ENCODE measurements at regions not wholly inside any gene's neighbourhood (a gene's known extent, or its start where the extent isn't known, plus 50 kb on each side); places are given as distances from the start of the nearest gene placed in this dataset.

DNA sequence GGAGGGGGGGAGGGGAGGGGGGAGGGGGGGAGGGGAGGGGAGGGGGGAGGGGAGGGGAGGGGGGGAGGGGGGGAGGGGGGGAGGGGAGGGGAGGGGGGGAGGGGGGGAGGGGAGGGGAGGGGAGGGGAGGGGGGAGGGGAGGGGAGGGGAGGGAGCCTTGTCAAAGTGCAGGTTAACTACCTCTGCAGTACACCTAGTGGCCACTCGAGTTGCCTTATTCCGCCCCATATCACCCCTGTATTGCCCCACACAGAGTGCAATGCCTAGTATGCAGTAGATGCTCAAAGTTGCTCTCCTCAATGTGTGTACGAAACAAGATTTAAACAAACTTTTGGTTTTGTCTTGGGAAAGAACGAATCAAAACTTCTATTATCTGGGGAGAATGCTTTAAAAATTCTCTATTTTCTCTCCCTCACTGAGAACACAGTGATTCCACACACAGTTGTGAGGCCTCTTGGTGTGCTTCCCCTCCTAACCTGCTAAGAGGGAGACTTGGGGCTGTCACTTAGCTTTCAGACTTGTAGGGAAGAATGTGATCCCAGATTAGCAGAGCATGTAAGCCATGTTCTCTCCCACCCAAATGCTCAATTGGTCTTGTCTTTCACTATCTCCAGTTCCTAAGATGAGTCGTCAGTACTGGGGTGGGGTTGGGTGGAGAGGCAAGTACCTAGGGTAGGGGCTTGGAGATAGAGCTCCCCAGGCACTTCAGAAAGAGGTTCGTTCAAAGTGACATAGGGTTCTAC, 79.7 kb upstream of the MAP10 start:
- TF ChIP-seq CTCF (IDR thresholded peaks at IDR 0.05) = no peak
- H3K36me3 ChIP-seq = no peaks in the 10 kb centered on the region
- H3K27me3 ChIP-seq (replicated peaks; ENCODE audit: insufficient read depth) = no peaks in the 10 kb centered on the region
- no peak for DNase-seq (ENCODE audit: low spot score)
- no peak overlapping the region for H3K27ac ChIP-seq
- ATAC-seq (ENCODE audit: insufficient number of reproducible peaks, low FRiP score, low read depth) = no peak
- no peaks in the 10 kb centered on the region for H3K9me3 ChIP-seq
- H3K4me1 ChIP-seq (ENCODE audit: control insufficient read depth in 1 of 2, low read depth in 2 of 2) = no peaks in the 10 kb centered on the region
- H3K4me3 ChIP-seq = no peak overlapping the region

DNA sequence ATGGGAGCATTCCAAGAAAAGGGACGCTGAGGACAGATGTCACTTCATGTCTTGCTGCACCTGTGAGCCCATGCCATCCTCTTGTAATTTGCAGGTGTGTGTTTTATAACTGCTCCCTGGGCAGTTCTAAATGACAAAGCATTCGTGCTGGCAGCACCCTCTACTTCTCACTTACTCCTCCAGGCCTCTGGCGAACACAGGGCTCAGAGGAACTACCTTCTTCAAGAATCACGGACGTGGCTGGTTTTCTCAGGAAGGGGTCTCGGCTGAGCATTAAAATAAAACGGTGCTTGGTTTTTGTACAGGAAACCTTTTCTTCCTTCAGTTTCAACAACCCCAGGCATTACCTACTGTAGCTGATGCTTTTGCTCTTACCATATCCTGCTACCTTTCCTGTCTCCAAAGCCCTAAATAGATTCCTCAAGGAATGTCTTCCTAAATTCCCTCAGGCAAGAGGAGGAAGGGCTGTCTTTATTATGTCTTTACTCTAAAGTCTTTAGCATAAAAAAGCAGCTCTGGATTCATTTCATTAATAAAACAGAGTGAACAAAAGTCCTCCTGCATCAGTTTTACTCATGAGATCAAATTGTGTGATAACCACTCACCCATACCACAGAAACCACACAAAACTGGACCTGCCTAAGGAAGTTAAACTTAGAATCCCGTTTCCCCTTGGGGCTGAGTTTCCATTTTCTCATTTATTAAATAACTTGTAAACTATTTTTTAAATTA, 79.0 kb upstream of the MAP10 start:
- ATAC-seq (ENCODE audit: insufficient number of reproducible peaks, low FRiP score, low read depth) = no peak
- no peaks in the 10 kb centered on the region for H3K27me3 ChIP-seq (replicated peaks; ENCODE audit: insufficient read depth)

DNA sequence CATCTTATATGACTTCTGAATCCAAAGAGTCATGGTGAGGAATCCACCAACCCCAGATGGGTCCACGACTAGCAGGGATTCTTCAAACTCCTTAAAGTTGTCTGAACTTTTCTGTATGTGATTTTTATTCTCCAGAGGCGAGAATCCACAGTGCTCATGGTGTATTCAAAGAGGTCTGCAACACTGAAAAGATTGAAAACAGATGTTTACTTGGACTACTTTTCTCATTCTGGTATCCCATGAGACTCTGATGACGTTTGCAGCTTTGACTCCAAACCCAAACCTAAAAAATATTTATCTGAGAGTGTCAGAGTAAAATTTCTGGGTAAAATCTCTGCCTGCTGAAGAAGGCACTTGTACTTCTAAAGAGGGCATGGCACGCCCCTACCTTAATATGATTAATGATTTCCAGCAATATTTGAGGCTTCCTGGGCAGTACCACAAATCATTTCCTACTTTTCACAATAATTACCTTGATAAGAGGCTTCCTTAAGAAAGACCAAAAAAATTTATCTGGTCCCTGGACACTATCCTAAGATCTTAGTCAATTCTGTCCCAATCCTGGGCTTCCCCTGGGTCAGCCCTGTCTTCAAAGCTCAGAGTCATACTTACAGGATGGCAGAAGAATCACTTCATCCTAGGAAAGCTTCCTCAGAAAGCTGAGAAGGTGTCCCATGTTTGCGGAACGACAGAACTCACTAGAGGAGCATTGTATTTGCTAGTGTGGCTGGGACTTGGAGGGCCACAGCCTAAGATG, 76.5 kb upstream of the MAP10 start:
- Histone ChIP-seq H3K36me3 (no peaks in the 10 kb centered on the region), H3K4me1 (ENCODE audit: control insufficient read depth in 1 of 2, low read depth in 2 of 2) (no peaks in the 10 kb centered on the region), H3K27ac (no peak overlapping the region), H3K9me3 (no peaks in the 10 kb centered on the region), H3K27me3 (replicated peaks; ENCODE audit: insufficient read depth) (no peaks in the 10 kb centered on the region), H3K4me3 (no peak overlapping the region)
- no peak for ATAC-seq (ENCODE audit: insufficient number of reproducible peaks, low FRiP score, low read depth)
- no peak for DNase-seq (ENCODE audit: low spot score)
- TF ChIP-seq CTCF (IDR thresholded peaks at IDR 0.05) = no peak

More for the DNA sequence above, 79.0 kb upstream of the MAP10 start:
- Histone ChIP-seq H3K36me3 (no peaks in the 10 kb centered on the region), H3K9me3 (no peaks in the 10 kb centered on the region), H3K27ac (no peak overlapping the region), H3K4me1 (ENCODE audit: control insufficient read depth in 1 of 2, low read depth in 2 of 2) (no peaks in the 10 kb centered on the region), H3K4me3 (no peak overlapping the region)
- no peak for DNase-seq (ENCODE audit: low spot score)
- no peak for TF ChIP-seq CTCF (IDR thresholded peaks at IDR 0.05)

- Histone ChIP-seq H3K36me3 (no peaks in the 10 kb centered on the region), H3K4me1 (ENCODE audit: control insufficient read depth in 1 of 2, low read depth in 2 of 2) (no peaks in the 10 kb centered on the region), H3K27ac (no peak overlapping the region), H3K9me3 (no peaks in the 10 kb centered on the region), H3K4me3 (no peak overlapping the region), H3K27me3 (replicated peaks; ENCODE audit: insufficient read depth) (no peaks in the 10 kb centered on the region)
- ATAC-seq (ENCODE audit: insufficient number of reproducible peaks, low FRiP score, low read depth) = no peak
- DNase-seq (ENCODE audit: low spot score) = no peak
- no peak for TF ChIP-seq CTCF (IDR thresholded peaks at IDR 0.05)
Observed at GRCh38 chr1:232732344-232732910, 72.8 kb upstream of the MAP10 start.

GRCh38 chr1:232737917-232738316, 67.3 kb upstream of the MAP10 start:
- no peaks in the 10 kb centered on the region for H3K36me3 ChIP-seq
- ATAC-seq (ENCODE audit: insufficient number of reproducible peaks, low FRiP score, low read depth) (no peak), DNase-seq (ENCODE audit: low spot score) (no peak)
- H3K4me3 ChIP-seq = no peak overlapping the region
- H3K27me3 ChIP-seq (replicated peaks; ENCODE audit: insufficient read depth) = no peaks in the 10 kb centered on the region
- no peak overlapping the region for H3K27ac ChIP-seq
- H3K4me1 ChIP-seq (ENCODE audit: control insufficient read depth in 1 of 2, low read depth in 2 of 2) = no peaks in the 10 kb centered on the region
- H3K9me3 ChIP-seq = no peaks in the 10 kb centered on the region
- TF ChIP-seq CTCF (IDR thresholded peaks at IDR 0.05) = no peak
